B cell (primary cell): ENCODE measurements at regions not wholly inside any gene's neighbourhood (a gene's known extent, or its start where the extent isn't known, plus 50 kb on each side); places are given as distances from the start of the nearest gene placed in this dataset.
"Not testable (repeated sequence)": the region's sequence is repeated elsewhere in the genome, so short reads cannot be mapped to it uniquely, and the experiment has no call there.

Experiments
- ATAC-seq: fragments of 200-7000 bp; cut with Tn5 transposase; one replicate; pipeline ENCODE4 v1.10.0; 2021; ENCODE audit warnings: low read depth, mild to moderate bottlenecking, moderate number of reproducible peaks, moderate library complexity
- CTCF ChIA-PET: fragments of 350-600 bp; sonication (Branson Sonifier 250); formaldehyde crosslinking; loops from one replicate; lab custom pipeline; 2021; ENCODE audit warnings: antibody characterized with exemption, inconsistent platforms; lab: Charles Lee
- POLR2A ChIA-PET: fragments of 350-600 bp; sonication (Branson Sonifier 250); formaldehyde crosslinking; loops from one replicate; lab custom pipeline; 2021; ENCODE audit warnings: antibody characterized with exemption; lab: Charles Lee
- DNase-seq: peaks from one replicate; pipeline ENCODE4 v3.0.0; 2013
- H2AFZ ChIP-seq: 2 replicates; pipeline ENCODE4 v1.6.1; 2012; ENCODE audit warnings: mild to moderate bottlenecking, low read depth, low read length; ENCODE audit not compliant: insufficient read depth, poor library complexity, severe bottlenecking
- H3K27ac ChIP-seq, 2 donors: 1 replicate in 1 of 2; 2 replicates in 1 of 2; pipeline ENCODE4 v1.5.1; 2012 to 2013; ENCODE audit warnings: low read length in 2 of 2, mild to moderate bottlenecking in 2 of 2, moderate library complexity in 1 of 2
- H3K27me3 ChIP-seq, 4 experiments: fragments of 200-600 bp in 1 of 4; sonication (generic) in 1 of 4; replicated peaks in 1 of 4; 1 replicate in 2 of 4; 2 replicates in 2 of 4; pipeline versions ENCODE4 v1.6.1 to v1.7.0; 2013 to 2016; ENCODE audit warnings: low read length in 3 of 4, mild to moderate bottlenecking in 2 of 4, mixed read lengths in 1 of 4, moderate library complexity in 1 of 4; ENCODE audit not compliant: insufficient read depth in 4 of 4, control insufficient read depth in 3 of 4; ENCODE audit errors: control extremely low read depth in 1 of 4
- H3K36me3 ChIP-seq, 2 experiments: replicated peaks in 1 of 2; 1 replicate in 1 of 2; 2 replicates in 1 of 2; pipeline versions ENCODE4 v1.6.1 to v1.7.1; 2013; ENCODE audit warnings: low read length in 1 of 2; ENCODE audit not compliant: insufficient read depth in 2 of 2, control insufficient read depth in 1 of 2; ENCODE audit errors: control extremely low read depth in 1 of 2, extremely low read depth in 1 of 2
- H3K4me1 ChIP-seq, 2 donors: fragments of 200-600 bp in 1 of 2; sonication (generic) in 1 of 2; 1 replicate in 1 of 2; 2 replicates in 1 of 2; pipeline versions ENCODE4 v1.5.1 to v1.6.1; 2013 to 2017; ENCODE audit warnings: low read length in 2 of 2; ENCODE audit not compliant: control insufficient read depth in 2 of 2, insufficient read depth in 2 of 2
- H3K4me2 ChIP-seq: replicated peaks from 2 replicates; pipeline ENCODE3; 2012; ENCODE audit warnings: mild to moderate bottlenecking, low read depth, low read length; ENCODE audit not compliant: poor library complexity, severe bottlenecking
- H3K4me3 ChIP-seq, 5 experiments: fragments of 200-600 bp in 1 of 5; sonication (generic) in 1 of 5; 1 replicate in 3 of 5; 2 replicates in 2 of 5; pipeline versions ENCODE4 v1.5.1 to v1.7.0; 2011 to 2016; ENCODE audit warnings: low read length in 4 of 5, mild to moderate bottlenecking in 4 of 5, low read depth in 2 of 5, control low read depth in 1 of 5, moderate library complexity in 1 of 5; ENCODE audit not compliant: insufficient read depth in 1 of 5; ENCODE audit errors: control extremely low read depth in 1 of 5, extremely low read depth in 1 of 5
- H3K79me2 ChIP-seq: fragments of 200-600 bp; sonication (generic); one replicate; pipeline ENCODE4 v1.6.0; 2016; ENCODE audit warnings: low read length; ENCODE audit not compliant: control insufficient read depth, insufficient read depth
- H3K9ac ChIP-seq: fragments of 200-600 bp; sonication (generic); 2 replicates; pipeline ENCODE4 v1.6.1; 2017; ENCODE audit warnings: mild to moderate bottlenecking, low read length, moderate library complexity
- H3K9me3 ChIP-seq, 3 donors: one replicate each; pipeline versions ENCODE4 v1.6.1 to v1.7.1; 2013; ENCODE audit warnings: low read length in 2 of 3; ENCODE audit not compliant: control insufficient read depth in 2 of 3, insufficient read depth in 1 of 3; ENCODE audit errors: control extremely low read depth in 1 of 3
- H4K20me1 ChIP-seq: 2 replicates; pipeline ENCODE4 v1.6.0; 2012; ENCODE audit warnings: mild to moderate bottlenecking, low read length; ENCODE audit not compliant: insufficient read depth, control insufficient read depth, poor library complexity, severe bottlenecking
- H3K27ac Mint-ChIP-seq: one replicate; pipeline ENCODE4 v1.8.0; 2021; ENCODE audit warnings: mixed read lengths
- H3K27me3 Mint-ChIP-seq: one replicate; pipeline ENCODE4 v1.8.0; 2021; ENCODE audit warnings: mixed read lengths
- H3K4me1 Mint-ChIP-seq: one replicate; pipeline ENCODE4 v1.8.0; 2021; ENCODE audit warnings: mixed read lengths
- H3K4me3 Mint-ChIP-seq: one replicate; pipeline ENCODE4 v1.8.0; 2021; ENCODE audit warnings: mixed read lengths
- H3K9me3 Mint-ChIP-seq: one replicate; pipeline ENCODE4 v1.8.0; 2022; ENCODE audit warnings: mixed read lengths; ENCODE audit not compliant: insufficient read depth
- EZH2 ChIP-seq: IDR thresholded peaks from 2 replicates; pipeline ENCODE4 v1.6.1; 2012; ENCODE audit warnings: borderline replicate concordance, low read depth, mild to moderate bottlenecking, moderate library complexity, low read length; ENCODE audit not compliant: insufficient read depth, poor library complexity, severe bottlenecking
- WGBS: methylation state at CpG from one replicate; pipeline ENCODE4 v1.1.5; 2013; ENCODE audit warnings: missing lambda C conversion rate; ENCODE audit not compliant: insufficient coverage; 5-methylcytosine and 5-hydroxymethylcytosine counted together
- intact Hi-C: fragments of 100-400 bp; cut with micrococcal nuclease; formaldehyde crosslinking; loops from one replicate; pipeline ENCODE4 v1.10.0; 2022
- TF ChIP-seq, protein P1 (sequence below): fragments of 200-600 bp; IDR thresholded peaks from one replicate; pipeline ENCODE4 v1.8.0; 2022; ENCODE audit warnings: antibody characterized with exemption, mild to moderate bottlenecking

- H3K4me3 ChIP-seq = no peak overlapping the region
- ATAC-seq (no peak), DNase-seq (no peak)
- Mint-ChIP-seq H3K27ac (no peak overlapping the region), H3K9me3 (peaks cover 3% of the 10 kb centered on the region), H3K4me3 (no peak overlapping the region), H3K27me3 (no peaks in the 10 kb centered on the region), H3K4me1 (no peaks in the 10 kb centered on the region)
- H3K9ac ChIP-seq = no peak overlapping the region
- H3K36me3 ChIP-seq = no peaks in the 10 kb centered on the region
- no peaks in the 10 kb centered on the region for H4K20me1 ChIP-seq
- ChIA-PET POLR2A (no interaction called here), CTCF (no interaction called here)
- no peak for TF ChIP-seq EZH2
- TF ChIP-seq, protein P1, sequence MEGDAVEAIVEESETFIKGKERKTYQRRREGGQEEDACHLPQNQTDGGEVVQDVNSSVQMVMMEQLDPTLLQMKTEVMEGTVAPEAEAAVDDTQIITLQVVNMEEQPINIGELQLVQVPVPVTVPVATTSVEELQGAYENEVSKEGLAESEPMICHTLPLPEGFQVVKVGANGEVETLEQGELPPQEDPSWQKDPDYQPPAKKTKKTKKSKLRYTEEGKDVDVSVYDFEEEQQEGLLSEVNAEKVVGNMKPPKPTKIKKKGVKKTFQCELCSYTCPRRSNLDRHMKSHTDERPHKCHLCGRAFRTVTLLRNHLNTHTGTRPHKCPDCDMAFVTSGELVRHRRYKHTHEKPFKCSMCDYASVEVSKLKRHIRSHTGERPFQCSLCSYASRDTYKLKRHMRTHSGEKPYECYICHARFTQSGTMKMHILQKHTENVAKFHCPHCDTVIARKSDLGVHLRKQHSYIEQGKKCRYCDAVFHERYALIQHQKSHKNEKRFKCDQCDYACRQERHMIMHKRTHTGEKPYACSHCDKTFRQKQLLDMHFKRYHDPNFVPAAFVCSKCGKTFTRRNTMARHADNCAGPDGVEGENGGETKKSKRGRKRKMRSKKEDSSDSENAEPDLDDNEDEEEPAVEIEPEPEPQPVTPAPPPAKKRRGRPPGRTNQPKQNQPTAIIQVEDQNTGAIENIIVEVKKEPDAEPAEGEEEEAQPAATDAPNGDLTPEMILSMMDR = no peak
- no peaks in the 10 kb centered on the region for H3K27me3 ChIP-seq
- H3K79me2 ChIP-seq = no peaks in the 10 kb centered on the region
- no peaks in the 10 kb centered on the region for H3K9me3 ChIP-seq
- H3K4me2 ChIP-seq = no peak overlapping the region
- WGBS = no CpG with 5 or more reads among the region's 4 CpGs
- H3K4me1 ChIP-seq = no peaks in the 10 kb centered on the region
- no peak overlapping the region for H3K27ac ChIP-seq
- H2AFZ ChIP-seq = no peak overlapping the region
- intact Hi-C loops = no loop called here
Measured at GRCh38 chr12:38527631-38528030, 211.1 kb downstream of the ALG10B start.

DNA sequence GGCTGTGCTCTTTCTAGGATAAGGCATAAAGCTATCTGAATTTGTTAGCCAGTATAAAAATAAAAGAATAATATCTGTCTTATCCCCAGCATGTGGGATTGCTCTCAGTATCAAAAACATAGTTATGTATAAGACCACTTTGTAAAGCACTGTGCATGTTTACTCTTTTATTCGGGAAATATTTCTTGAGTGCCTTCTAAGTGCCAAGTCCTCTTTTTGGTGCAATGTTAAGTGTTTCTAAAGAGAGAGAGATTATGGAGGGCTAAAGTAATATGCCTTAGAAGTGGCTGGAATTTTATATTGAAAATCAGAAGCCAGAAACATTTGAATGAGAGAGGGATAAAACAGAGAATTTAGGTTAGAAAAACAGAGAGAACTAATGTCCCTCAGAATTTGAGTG is 212.0 kb downstream of the ALG10B start:
- Mint-ChIP-seq H3K4me3 (no peak overlapping the region), H3K4me1 (no peaks in the 10 kb centered on the region), H3K27ac (no peak overlapping the region), H3K27me3 (no peaks in the 10 kb centered on the region), H3K9me3 (peaks cover 3% of the 10 kb centered on the region)
- Histone ChIP-seq H3K27ac (no peak overlapping the region), H3K36me3 (no peaks in the 10 kb centered on the region), H3K9ac (no peak overlapping the region), H3K4me1 (no peaks in the 10 kb centered on the region), H2AFZ (no peak overlapping the region), H4K20me1 (no peaks in the 10 kb centered on the region), H3K79me2 (no peaks in the 10 kb centered on the region), H3K4me3 (no peak overlapping the region), H3K27me3 (no peaks in the 10 kb centered on the region), H3K9me3 (no peaks in the 10 kb centered on the region), H3K4me2 (no peak overlapping the region)
- ATAC-seq (no peak), DNase-seq (no peak)
- ChIA-PET POLR2A (no interaction called here), CTCF (no interaction called here)
- TF ChIP-seq EZH2 = no peak
- TF ChIP-seq, protein P1 = no peak
- no CpG with 5 or more reads among the region's 1 CpG for WGBS
- intact Hi-C loops = no loop called here

DNA sequence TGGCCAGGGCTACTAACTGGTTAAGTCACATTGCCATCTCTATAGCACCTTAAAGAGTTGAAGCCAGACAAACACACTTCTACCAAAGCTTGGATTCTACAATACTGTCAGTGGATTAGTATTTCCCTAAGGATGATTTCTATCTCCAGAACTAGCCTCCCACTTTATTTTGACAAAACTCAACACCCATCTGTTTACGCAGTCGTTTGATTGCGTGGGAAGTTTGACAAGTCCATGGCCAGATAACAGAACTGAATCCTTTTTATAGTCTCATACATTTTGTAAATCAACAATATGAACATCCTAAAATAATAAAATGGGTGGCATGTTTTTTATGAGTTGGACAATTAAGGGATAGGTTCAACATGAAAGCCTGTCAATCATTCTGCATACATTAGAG is 212.7 kb downstream of the ALG10B start:
- H3K4me1 ChIP-seq, H3K4me2 ChIP-seq, H3K4me1 Mint-ChIP-seq, H3K27ac Mint-ChIP-seq, H3K4me3 ChIP-seq, H3K9ac ChIP-seq, DNase-seq, POLR2A ChIA-PET, CTCF ChIA-PET, H3K36me3 ChIP-seq, ATAC-seq, H3K79me2 ChIP-seq, H3K27me3 ChIP-seq, H3K27ac ChIP-seq, H3K9me3 ChIP-seq, H2AFZ ChIP-seq, H3K27me3 Mint-ChIP-seq, H3K9me3 Mint-ChIP-seq, intact Hi-C loops, H4K20me1 ChIP-seq, H3K4me3 Mint-ChIP-seq: not testable (repeated sequence)
- WGBS = no CpG with 5 or more reads among the region's 3 CpGs
